Stimulated activated CD4-positive, alpha-beta T cell treated with anti-CD3 and anti-CD28 coated beads, Interleukin-1b, Interleukin-23, amount 100 ng/mL, for 4 hours (primary cell): ENCODE measurements at regions not wholly inside any gene's neighbourhood (a gene's known extent, or its start where the extent isn't known, plus 50 kb on each side); places are given as distances from the start of the nearest gene placed in this dataset.
"Not testable (repeated sequence)": the region's sequence is repeated elsewhere in the genome, so short reads cannot be mapped to it uniquely, and the experiment has no call there.

Experiments
- DNase-seq, 2 donors: peaks; one replicate each; pipeline ENCODE4 v3.0.0-alpha.2; 2020; ENCODE audit warnings: low read depth in 2 of 2

GRCh38 chr14:34381304-34381703, 80.7 kb downstream of the SPTSSA start:
- not testable (repeated sequence) for DNase-seq

- DNase-seq, result no peak
These were observed 81.6 kb downstream of the SPTSSA start for GRCh38 chr14:34380471-34380845.

GRCh38 chr14:34379816-34380470, 82.1 kb downstream of the SPTSSA start:
- DNase-seq, result no peak

- no peak for DNase-seq
These were observed 85.3 kb downstream of the SPTSSA start for GRCh38 chr14:34376649-34377267.

GRCh38 chr14:34374998-34375740, 86.9 kb downstream of the SPTSSA start:
- DNase-seq, result no peak

- no peak for DNase-seq
These were observed 88.8 kb downstream of the SPTSSA start for GRCh38 chr14:34373191-34373590.

GRCh38 chr14:34372786-34373185, 89.3 kb downstream of the SPTSSA start:
- DNase-seq, result no peak

- DNase-seq, result no peak
These were observed 92.4 kb downstream of the SPTSSA start for GRCh38 chr14:34369648-34370030.

- DNase-seq, result no peak
These were observed 92.9 kb downstream of the SPTSSA start for GRCh38 chr14:34368971-34369647.

GRCh38 chr14:34368115-34368970, 93.7 kb downstream of the SPTSSA start:
- DNase-seq, result no peak

- no peak for DNase-seq
These were observed 96.6 kb downstream of the SPTSSA start for GRCh38 chr14:34365309-34365915.

GRCh38 chr14:34364201-34364600, 97.8 kb downstream of the SPTSSA start:
- DNase-seq, result no peak

- DNase-seq, result no peak
These were observed 98.3 kb downstream of the SPTSSA start for GRCh38 chr14:34363733-34364134.

GRCh38 chr14:34362641-34363251, 99.3 kb downstream of the SPTSSA start:
- no peak for DNase-seq

- DNase-seq, result no peak
These were observed 100.5 kb downstream of the SPTSSA start for GRCh38 chr14:34361504-34362011.

GRCh38 chr14:34359420-34360117, 102.5 kb downstream of the SPTSSA start:
- DNase-seq, result no peak

- no peak for DNase-seq
These were observed 105.8 kb downstream of the SPTSSA start for GRCh38 chr14:34356264-34356654.

- no peak for DNase-seq
These were observed 106.3 kb downstream of the SPTSSA start for GRCh38 chr14:34355584-34356263.

GRCh38 chr14:34354556-34354955, 107.5 kb downstream of the SPTSSA start:
- DNase-seq, result no peak
